ENCODE measurements at regions not wholly inside any gene's neighbourhood (a gene's known extent, or its start where the extent isn't known, plus 50 kb on each side); places are given as distances from the start of the nearest gene placed in this dataset.
A peak's percentile ranks its signal among the peaks of the same experiment; 100 is the strongest.
"Not testable (repeated sequence)": the region's sequence is repeated elsewhere in the genome, so short reads cannot be mapped to it uniquely, and the experiment has no call there.

DNA sequence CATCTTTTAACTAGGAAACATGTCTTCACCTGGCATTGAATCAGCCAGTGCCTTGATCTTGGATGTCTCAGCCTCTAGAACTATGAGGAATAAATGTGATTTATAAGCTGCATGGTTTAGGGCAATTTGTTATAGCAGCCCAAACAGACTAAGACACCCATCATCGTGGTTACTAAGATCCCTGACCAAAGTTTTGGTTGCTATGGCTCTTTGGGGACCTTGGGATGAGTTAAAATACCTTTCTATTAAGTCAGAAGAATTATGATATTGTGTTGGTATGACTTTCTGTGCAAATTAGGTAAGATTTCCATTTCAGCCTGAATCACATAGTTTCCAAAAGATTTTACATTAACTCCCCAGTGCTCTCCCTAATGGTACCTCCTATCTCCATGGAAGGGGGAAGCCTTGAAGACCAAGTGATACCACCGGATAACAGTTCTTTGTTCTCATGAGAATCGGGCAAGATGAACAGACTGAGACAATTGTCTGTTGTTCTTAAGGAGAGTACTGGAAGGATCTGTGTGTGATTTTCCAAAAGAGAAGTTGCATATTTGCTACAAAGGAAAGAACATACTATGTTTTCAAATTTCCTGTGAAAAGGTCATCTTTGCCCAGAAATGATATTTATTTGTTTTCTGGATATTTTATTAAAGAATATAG, 60.4 kb upstream of the UBASH3B start:
- DNase-seq (ENCODE audit: low read depth) = no peak
- TF ChIP-seq, protein P1, sequence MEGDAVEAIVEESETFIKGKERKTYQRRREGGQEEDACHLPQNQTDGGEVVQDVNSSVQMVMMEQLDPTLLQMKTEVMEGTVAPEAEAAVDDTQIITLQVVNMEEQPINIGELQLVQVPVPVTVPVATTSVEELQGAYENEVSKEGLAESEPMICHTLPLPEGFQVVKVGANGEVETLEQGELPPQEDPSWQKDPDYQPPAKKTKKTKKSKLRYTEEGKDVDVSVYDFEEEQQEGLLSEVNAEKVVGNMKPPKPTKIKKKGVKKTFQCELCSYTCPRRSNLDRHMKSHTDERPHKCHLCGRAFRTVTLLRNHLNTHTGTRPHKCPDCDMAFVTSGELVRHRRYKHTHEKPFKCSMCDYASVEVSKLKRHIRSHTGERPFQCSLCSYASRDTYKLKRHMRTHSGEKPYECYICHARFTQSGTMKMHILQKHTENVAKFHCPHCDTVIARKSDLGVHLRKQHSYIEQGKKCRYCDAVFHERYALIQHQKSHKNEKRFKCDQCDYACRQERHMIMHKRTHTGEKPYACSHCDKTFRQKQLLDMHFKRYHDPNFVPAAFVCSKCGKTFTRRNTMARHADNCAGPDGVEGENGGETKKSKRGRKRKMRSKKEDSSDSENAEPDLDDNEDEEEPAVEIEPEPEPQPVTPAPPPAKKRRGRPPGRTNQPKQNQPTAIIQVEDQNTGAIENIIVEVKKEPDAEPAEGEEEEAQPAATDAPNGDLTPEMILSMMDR (IDR thresholded peaks at IDR 0.05; ENCODE audit: low read length, missing control alignments) = no peak

DNA sequence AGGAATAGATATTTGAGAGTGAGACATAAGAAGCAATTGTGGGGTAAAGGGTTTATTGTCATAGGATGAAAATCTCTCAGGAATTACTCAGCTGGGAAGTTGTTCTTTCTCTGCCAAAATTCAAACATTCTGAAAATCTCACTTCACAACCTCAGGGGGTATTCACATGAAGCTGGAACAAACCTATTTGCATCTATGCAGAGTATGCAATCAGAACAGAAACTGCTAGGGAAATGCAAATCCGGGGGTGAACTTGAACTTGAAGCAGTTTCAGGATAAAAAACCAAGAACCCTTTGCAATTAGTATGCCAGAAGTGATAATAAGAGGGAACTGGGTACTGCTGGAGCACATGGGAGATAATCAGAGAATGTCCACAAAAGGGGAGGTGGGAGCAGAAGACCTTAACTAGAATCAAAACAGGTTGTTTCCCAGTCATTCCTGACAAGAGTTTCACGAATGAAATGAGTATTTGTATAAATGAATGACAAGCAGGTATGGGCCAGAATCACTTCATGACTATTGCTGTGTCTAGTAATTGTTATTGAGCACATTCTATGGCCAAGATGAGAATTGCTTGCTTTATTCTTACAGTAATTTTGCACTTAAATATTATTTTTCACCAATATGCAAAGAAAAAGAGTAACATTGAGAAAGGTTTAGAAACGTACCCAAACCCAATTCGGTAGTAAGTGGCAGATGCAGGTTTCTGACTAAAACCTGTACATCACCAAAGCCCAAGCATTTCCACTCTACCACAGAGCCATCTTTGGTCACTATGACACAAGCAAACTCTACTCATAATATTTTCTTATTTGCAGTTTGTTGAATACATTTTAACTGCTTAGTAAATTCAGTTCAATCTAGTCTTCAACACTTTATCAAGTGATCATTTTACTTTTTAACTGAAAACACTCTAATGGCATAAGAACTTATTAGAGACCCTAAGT, 61.8 kb upstream of the UBASH3B start:
- H3K4me3 ChIP-seq (replicated peaks; ENCODE audit: low read depth, low read length) = no peak overlapping the region
- no peak for DNase-seq (ENCODE audit: low read depth)
- TF ChIP-seq, protein P1 (IDR thresholded peaks at IDR 0.05; ENCODE audit: low read length, missing control alignments) = no peak

More for the DNA sequence above, 60.4 kb upstream of the UBASH3B start:
- H3K4me3 ChIP-seq (replicated peaks; ENCODE audit: low read depth, low read length) = no peak overlapping the region

DNA sequence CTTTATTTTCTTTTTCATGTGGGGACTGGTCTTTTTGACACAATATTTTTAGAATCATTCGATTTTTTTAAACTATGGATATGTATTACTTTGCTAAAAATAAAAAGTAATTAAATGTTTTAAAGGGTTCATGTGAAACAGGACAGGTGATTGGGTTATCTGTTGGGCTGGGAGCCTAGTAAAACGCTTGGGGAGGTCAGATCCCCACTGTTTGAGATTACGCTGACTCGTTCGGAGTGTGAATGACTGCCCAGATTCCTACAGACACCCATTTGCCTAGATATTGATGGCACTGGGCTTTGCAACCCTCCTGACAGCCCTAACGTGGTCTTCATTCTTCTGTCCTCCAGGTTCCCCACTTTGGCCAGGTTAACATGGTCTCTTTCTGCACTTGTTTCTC, 62.9 kb upstream of the UBASH3B start:
- no peak overlapping the region for H3K4me3 ChIP-seq (replicated peaks; ENCODE audit: low read depth, low read length)
- TF ChIP-seq, protein P1 (IDR thresholded peaks at IDR 0.05; ENCODE audit: low read length, missing control alignments) = no peak
- DNase-seq (ENCODE audit: low read depth) = no peak

DNA sequence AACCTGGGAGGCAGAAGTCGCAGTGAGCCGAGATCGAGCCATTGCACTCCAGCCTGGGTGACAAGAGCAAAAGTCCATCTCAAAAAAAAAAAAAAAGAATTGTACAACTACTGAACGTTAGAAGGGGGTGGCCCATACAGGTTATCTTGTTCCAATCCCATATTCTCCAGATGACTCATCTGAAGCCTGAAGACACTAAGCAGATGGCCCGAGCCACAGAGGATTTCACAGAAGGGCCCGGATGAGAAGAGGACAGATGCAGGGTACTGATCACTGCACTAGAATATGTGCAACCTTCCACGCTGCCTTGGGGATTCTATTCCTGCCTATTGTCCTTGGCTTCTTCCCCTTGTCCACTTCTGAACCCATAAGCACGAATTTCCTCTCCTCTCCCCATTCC, 70.9 kb upstream of the UBASH3B start:
- TF ChIP-seq, protein P1 (IDR thresholded peaks at IDR 0.05; ENCODE audit: low read length, missing control alignments) = no peak
- no peak overlapping the region for H3K4me3 ChIP-seq (replicated peaks; ENCODE audit: low read depth, low read length)
- no peak for DNase-seq (ENCODE audit: low read depth)

DNA sequence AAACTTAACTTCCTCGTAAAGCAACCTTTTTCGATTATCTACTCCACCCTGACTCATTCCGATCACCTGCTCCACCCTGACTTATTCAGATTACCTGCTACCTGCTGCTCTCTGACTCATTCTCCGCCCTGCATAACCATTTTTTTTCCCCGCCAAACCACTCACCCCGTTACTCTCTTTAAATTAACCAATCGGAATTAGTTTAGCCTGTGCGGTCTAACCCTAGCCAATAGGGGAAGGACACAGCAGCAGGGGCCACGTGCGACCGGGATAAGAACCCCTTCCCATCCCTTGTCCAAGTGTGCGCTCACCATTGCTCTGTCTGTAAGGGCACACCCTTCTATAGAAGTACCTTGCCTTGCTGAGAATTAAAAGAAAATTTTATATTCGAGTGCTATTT, 75.5 kb upstream of the UBASH3B start:
- H3K4me3 ChIP-seq (replicated peaks; ENCODE audit: low read depth, low read length); DNase-seq (ENCODE audit: low read depth): not testable (repeated sequence)

DNA sequence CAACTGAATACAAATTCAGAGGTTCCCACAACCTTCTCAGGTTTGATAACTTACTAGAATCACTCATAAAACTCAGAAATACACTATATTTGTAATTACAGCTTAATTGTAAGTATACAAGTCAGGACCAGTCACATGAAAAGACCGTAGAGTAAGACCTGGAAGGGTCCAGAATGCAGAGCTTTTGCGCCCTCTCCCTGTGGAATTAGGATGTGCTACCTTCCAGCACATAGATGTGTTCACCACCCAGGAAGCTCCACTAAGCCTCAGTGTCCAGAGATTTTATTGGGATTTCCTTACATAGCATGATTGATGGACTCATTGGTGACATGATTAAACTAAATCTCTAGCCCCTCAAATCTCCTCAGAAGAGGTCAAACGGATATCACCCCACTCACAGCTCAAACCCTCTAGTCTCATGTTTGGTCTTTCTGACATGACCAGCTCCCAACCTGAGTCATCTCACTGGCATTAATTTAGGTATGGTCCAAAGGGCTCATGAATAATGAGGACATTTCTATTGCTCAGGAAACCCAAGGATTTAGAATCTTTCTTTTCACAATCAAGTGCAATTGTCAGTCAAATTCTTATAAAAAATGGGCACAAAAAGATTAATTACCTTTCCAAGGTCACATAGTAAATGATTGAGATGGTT, 77.2 kb upstream of the UBASH3B start:
- H3K4me3 ChIP-seq (replicated peaks; ENCODE audit: low read depth, low read length) = no peak overlapping the region
- no peak for DNase-seq (ENCODE audit: low read depth)
- TF ChIP-seq, protein P1 (IDR thresholded peaks at IDR 0.05; ENCODE audit: low read length, missing control alignments) = peak; percentile 3

DNA sequence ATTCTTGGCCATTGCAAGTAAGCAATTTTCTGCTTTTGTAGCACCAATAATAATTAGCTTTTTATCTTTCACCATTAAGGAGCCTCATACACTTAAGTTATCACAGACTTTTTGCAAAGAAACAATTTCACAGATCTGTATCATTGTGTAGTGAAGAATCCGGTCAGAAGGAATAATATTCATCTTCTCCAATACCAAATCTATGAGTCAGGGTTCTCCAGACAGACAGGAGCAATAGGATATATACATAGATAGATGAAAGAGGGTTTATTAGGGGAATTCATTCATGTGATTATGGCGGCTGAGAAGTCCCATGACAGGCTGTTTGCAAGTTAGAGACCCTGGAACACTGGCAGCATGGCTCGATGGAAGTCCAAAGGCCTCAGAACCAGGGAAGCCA, 82.9 kb upstream of the UBASH3B start:
- TF ChIP-seq, protein P1 (IDR thresholded peaks at IDR 0.05; ENCODE audit: low read length, missing control alignments) = no peak
- DNase-seq (ENCODE audit: low read depth) = no peak
- no peak overlapping the region for H3K4me3 ChIP-seq (replicated peaks; ENCODE audit: low read depth, low read length)

Measured in fibroblast of pulmonary artery (primary cell).